ENCODE measurements at regions not wholly inside any gene's neighbourhood (a gene's known extent, or its start where the extent isn't known, plus 50 kb on each side); places are given as distances from the start of the nearest gene placed in this dataset.

DNA sequence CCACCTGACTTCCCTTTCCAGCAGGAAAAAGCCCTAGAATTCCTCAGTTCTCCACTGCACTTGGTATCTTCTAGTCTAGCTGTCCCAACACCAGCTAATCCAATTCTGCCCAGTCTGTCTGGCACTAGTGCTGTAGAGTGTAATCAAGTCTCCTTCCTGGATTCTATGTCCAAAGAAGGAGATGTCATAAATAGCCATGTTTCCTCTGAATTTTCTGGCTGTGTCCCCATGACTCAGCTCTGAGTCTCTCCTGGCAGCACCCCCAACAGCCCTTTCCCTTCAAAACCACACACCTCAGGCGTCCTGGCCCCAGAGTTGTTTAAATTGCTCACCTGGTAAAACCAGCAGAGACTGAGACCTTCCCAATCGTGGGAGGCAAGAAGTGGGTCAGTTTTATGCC, 197.2 kb downstream of the GRXCR1 start:
- DNase-seq (ENCODE audit: extremely low spot score) = no peak
- TF ChIP-seq NFRKB (IDR thresholded peaks at IDR 0.05) = no peak
- TF ChIP-seq SUZ12 (IDR thresholded peaks at IDR 0.05) = no peak
- no peak for TF ChIP-seq SP1 (IDR thresholded peaks at IDR 0.05)
- TF ChIP-seq BHLHE40 (IDR thresholded peaks at IDR 0.05; ENCODE audit: borderline replicate concordance) = no peak
- no peak for TF ChIP-seq TARDBP (IDR thresholded peaks at IDR 0.05)
- TF ChIP-seq FOXM1 (IDR thresholded peaks at IDR 0.05; ENCODE audit: borderline replicate concordance) = no peak
- no peak for TF ChIP-seq FOXK2 (IDR thresholded peaks at IDR 0.05)
- POLR2A ChIA-PET = no interaction called here
- CTCF ChIA-PET = no interaction called here

DNA sequence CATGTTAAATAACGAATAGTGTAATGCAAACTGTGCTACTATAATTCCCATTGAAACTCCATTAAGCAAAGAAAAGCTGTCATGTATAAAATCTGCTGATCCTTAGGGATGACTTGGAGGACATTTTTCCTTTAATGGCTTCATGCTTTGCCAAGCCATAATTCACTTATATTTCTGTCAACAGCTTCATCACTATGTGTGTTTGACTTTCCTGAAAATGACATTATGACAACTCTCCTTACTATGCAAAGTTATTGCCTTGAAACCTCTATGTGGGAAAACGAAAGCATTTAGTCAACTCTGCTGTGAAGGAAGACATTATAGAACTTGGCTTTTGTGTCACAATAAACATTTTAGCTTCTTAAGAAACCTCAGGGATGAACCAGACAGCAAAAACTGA, 210.5 kb downstream of the GRXCR1 start:
- TF ChIP-seq HDGF (IDR thresholded peaks at IDR 0.05; ENCODE audit: borderline replicate concordance) (no peak), CTBP1 (IDR thresholded peaks at IDR 0.05; ENCODE audit: borderline replicate concordance) (no peak), FOXK2 (IDR thresholded peaks at IDR 0.05) (no peak), SUZ12 (IDR thresholded peaks at IDR 0.05) (no peak), ELF4 (IDR thresholded peaks at IDR 0.05) (no peak), TARDBP (IDR thresholded peaks at IDR 0.05) (no peak), BHLHE40 (IDR thresholded peaks at IDR 0.05; ENCODE audit: borderline replicate concordance) (no peak)
- TF ChIP-seq, protein P1, sequence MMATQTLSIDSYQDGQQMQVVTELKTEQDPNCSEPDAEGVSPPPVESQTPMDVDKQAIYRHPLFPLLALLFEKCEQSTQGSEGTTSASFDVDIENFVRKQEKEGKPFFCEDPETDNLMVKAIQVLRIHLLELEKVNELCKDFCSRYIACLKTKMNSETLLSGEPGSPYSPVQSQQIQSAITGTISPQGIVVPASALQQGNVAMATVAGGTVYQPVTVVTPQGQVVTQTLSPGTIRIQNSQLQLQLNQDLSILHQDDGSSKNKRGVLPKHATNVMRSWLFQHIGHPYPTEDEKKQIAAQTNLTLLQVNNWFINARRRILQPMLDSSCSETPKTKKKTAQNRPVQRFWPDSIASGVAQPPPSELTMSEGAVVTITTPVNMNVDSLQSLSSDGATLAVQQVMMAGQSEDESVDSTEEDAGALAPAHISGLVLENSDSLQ (IDR thresholded peaks at IDR 0.05) = no peak
- DNase-seq (ENCODE audit: extremely low spot score) = no peak
- POLR2A ChIA-PET = no interaction called here
- CTCF ChIA-PET = no interaction called here

DNA sequence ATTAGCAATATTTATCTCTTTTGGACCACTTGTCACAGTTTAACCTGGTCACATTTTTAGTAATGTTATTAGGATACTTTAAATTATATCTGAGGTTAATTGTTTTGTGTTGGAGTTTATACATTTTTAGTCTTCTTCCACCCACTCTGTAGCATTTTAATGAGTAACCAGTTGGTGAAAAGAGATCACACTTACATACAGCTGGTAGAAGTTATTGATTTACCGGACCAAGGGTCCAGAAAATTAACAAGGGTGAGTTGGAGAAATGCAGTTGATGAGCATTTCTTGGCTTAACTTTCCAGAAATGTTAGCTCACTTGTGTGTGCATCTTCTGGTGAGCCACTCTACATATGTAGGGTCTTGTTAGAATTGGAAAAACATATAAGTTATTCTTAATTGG, 219.6 kb downstream of the GRXCR1 start:
- ChIA-PET POLR2A (no interaction called here), CTCF (no interaction called here)
- no peak for DNase-seq (ENCODE audit: extremely low spot score)

DNA sequence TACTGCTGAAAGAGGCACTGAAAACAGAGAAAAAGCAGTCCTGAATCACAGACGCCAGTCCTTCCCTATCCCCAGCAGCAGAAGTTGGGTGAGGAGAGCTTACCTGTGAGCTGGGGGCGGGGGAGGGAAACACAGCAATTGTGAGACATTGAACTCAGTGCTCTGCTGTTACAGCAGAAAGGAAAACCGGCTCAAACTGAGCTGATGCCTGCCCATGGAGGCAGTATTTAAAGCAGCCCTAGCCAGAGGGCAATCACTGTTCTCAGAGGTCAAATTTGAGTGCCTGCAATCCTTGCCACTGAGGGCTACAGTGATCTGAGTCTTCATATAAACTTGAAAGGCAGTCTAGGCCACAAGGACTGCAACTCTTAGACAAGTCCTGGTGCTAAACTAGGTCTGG, 220.7 kb downstream of the GRXCR1 start:
- CTCF ChIA-PET = no interaction called here
- TF ChIP-seq FOXA1 (IDR thresholded peaks at IDR 0.05) = no peak
- TF ChIP-seq FOXM1 (IDR thresholded peaks at IDR 0.05; ENCODE audit: borderline replicate concordance) = no peak
- no peak for TF ChIP-seq ZNF384 (IDR thresholded peaks at IDR 0.05)
- no peak for TF ChIP-seq HDGF (IDR thresholded peaks at IDR 0.05; ENCODE audit: borderline replicate concordance)
- TF ChIP-seq, protein P1 (IDR thresholded peaks at IDR 0.05) = no peak
- no peak for TF ChIP-seq CTBP1 (IDR thresholded peaks at IDR 0.05; ENCODE audit: borderline replicate concordance)
- TF ChIP-seq ELF4 (IDR thresholded peaks at IDR 0.05) = no peak
- no peak for TF ChIP-seq NFRKB (IDR thresholded peaks at IDR 0.05)
- no peak for TF ChIP-seq FOXK2 (IDR thresholded peaks at IDR 0.05)
- TF ChIP-seq BHLHE40 (IDR thresholded peaks at IDR 0.05; ENCODE audit: borderline replicate concordance) = no peak
- no peak for TF ChIP-seq SP1 (IDR thresholded peaks at IDR 0.05)
- no peak for TF ChIP-seq TARDBP (IDR thresholded peaks at IDR 0.05)
- no peak for TF ChIP-seq SUZ12 (IDR thresholded peaks at IDR 0.05)
- TF ChIP-seq L3MBTL2 (conservative IDR thresholded peaks at IDR 0.05) = no peak
- no peak for TF ChIP-seq LEF1 (IDR thresholded peaks at IDR 0.05; ENCODE audit: borderline replicate concordance)
- TF ChIP-seq ARNT (IDR thresholded peaks at IDR 0.05) = no peak
- POLR2A ChIA-PET = no interaction called here
- DNase-seq (ENCODE audit: extremely low spot score) = no peak

More for the DNA sequence above, 219.6 kb downstream of the GRXCR1 start:
- TF ChIP-seq BHLHE40 (IDR thresholded peaks at IDR 0.05; ENCODE audit: borderline replicate concordance) (no peak), ZNF384 (IDR thresholded peaks at IDR 0.05) (no peak), FOXK2 (IDR thresholded peaks at IDR 0.05) (no peak), L3MBTL2 (conservative IDR thresholded peaks at IDR 0.05) (no peak), HDGF (IDR thresholded peaks at IDR 0.05; ENCODE audit: borderline replicate concordance) (no peak), NFRKB (IDR thresholded peaks at IDR 0.05) (no peak), TARDBP (IDR thresholded peaks at IDR 0.05) (no peak), SUZ12 (IDR thresholded peaks at IDR 0.05) (no peak), FOXM1 (IDR thresholded peaks at IDR 0.05; ENCODE audit: borderline replicate concordance) (no peak), ARNT (IDR thresholded peaks at IDR 0.05) (no peak), LEF1 (IDR thresholded peaks at IDR 0.05; ENCODE audit: borderline replicate concordance) (no peak), SP1 (IDR thresholded peaks at IDR 0.05) (no peak), FOXA1 (IDR thresholded peaks at IDR 0.05) (no peak)
- TF ChIP-seq, protein P1 (IDR thresholded peaks at IDR 0.05) = no peak

DNA sequence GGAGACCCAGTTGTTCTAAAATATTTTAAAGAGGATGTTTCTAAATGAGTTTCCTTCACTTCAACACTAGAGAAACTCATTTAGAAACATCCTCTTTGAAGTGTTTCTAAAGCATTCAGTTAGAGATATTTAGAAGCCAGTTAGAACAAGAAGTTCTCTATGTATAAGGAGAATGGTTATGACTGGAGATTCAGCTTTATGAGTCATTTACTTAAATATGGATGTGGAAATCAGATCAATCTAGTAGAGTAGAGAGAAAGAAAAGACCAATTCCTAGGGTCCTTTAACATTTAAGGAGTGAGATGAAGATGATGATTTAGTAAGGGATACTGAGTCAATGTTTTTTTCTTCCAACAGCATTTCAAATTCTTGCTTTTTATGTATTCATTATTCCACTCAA, 234.1 kb downstream of the GRXCR1 start:
- POLR2A ChIA-PET = no interaction called here
- TF ChIP-seq NFRKB (IDR thresholded peaks at IDR 0.05) (no peak), HDGF (IDR thresholded peaks at IDR 0.05; ENCODE audit: borderline replicate concordance) (no peak), FOXM1 (IDR thresholded peaks at IDR 0.05; ENCODE audit: borderline replicate concordance) (no peak), ZNF384 (IDR thresholded peaks at IDR 0.05) (no peak), SP1 (IDR thresholded peaks at IDR 0.05) (no peak), ELF4 (IDR thresholded peaks at IDR 0.05) (no peak), L3MBTL2 (conservative IDR thresholded peaks at IDR 0.05) (no peak), ARNT (IDR thresholded peaks at IDR 0.05) (no peak), LEF1 (IDR thresholded peaks at IDR 0.05; ENCODE audit: borderline replicate concordance) (no peak)
- CTCF ChIA-PET = no interaction called here
- no peak for DNase-seq (ENCODE audit: extremely low spot score)

DNA sequence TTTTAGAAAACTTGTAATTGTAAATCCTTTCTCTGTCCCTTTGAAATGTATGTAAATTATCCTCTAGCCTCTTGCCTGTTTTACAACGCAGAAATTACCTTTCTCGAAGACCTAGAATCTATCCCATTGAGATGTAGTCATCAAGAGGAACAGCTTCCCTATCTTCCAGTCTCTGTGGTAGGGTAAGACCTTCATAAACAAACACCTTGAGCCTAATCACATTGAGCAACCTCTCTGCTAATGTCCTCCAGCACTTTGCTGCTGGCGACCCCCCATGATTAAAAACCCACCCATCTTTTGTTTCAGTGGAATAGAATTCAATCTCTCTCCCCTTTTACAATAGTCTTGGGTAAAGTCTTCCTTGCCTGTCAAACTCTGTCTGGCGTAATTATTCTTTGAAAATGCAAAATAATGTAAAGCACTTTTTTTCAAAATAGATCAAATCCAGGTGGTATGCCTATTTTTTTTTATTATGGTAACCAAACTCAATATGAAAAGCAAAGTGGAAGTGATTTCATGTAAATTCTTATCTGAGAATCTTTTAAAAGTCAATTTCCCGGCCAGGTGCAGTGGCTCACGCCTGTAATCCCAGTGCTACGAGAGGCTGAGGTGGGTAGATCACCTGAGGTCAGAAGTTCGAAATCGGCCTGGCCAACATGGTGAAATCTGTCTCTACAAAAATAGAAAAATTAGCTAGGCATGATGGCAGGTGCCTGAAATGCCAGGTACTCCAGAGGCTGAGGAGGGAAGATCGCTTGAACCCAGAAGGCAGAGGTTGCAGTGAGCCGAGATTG, 237.9 kb downstream of the GRXCR1 start:
- no peak for DNase-seq (ENCODE audit: extremely low spot score)
- ChIA-PET POLR2A (no interaction called here), CTCF (no interaction called here)
- TF ChIP-seq LEF1 (IDR thresholded peaks at IDR 0.05; ENCODE audit: borderline replicate concordance) (no peak), ELF4 (IDR thresholded peaks at IDR 0.05) (no peak), NFRKB (IDR thresholded peaks at IDR 0.05) (no peak), CTBP1 (IDR thresholded peaks at IDR 0.05; ENCODE audit: borderline replicate concordance) (no peak), HDGF (IDR thresholded peaks at IDR 0.05; ENCODE audit: borderline replicate concordance) (no peak), ZNF384 (IDR thresholded peaks at IDR 0.05) (no peak), ARNT (IDR thresholded peaks at IDR 0.05) (no peak), FOXK2 (IDR thresholded peaks at IDR 0.05) (no peak), FOXA1 (IDR thresholded peaks at IDR 0.05) (no peak), FOXM1 (IDR thresholded peaks at IDR 0.05; ENCODE audit: borderline replicate concordance) (no peak), SP1 (IDR thresholded peaks at IDR 0.05) (no peak)

Data from HEK293T (cell line).